ENCODE measurements at regions not wholly inside any gene's neighbourhood (a gene's known extent, or its start where the extent isn't known, plus 50 kb on each side); places are given as distances from the start of the nearest gene placed in this dataset.

- POLR2A ChIA-PET = interaction anchor here (0.6 to 1.2 kb wide), 3 partner anchors 50 to 96 kb away, joined by 3 to 10 read pairs (median 3); partner anchors contain the start of gene SLC39A10
- no peak overlapping the region for H3K4me3 ChIP-seq (ENCODE audit: low read depth, low read length)
- TF ChIP-seq CTCF (IDR thresholded peaks at IDR 0.05; ENCODE audit: insufficient read depth, low read length, missing control alignments) = no peak
- CTCF ChIA-PET = no interaction called here
- DNase-seq (ENCODE audit: low read depth, low spot score) = peak; percentile 92
Measured at GRCh38 chr2:195563857-195564512, 93.0 kb upstream of the SLC39A10 start.

- ChIA-PET CTCF (interaction anchor here (1.0 to 1.2 kb wide), 2 partner anchors 56 to 376 kb away, joined by 3 to 4 read pairs; no protein-coding TSS in a partner anchor), POLR2A (interaction anchor here (2.8 kb wide), 1 partner anchor 94 kb away, joined by 14 read pairs; the partner anchor contains the start of gene SLC39A10)
- no peak for DNase-seq (ENCODE audit: low read depth, low spot score)
- no peak for TF ChIP-seq CTCF (IDR thresholded peaks at IDR 0.05; ENCODE audit: insufficient read depth, low read length, missing control alignments)
- H3K4me3 ChIP-seq (ENCODE audit: low read depth, low read length) = no peak overlapping the region
Measured at GRCh38 chr2:195562570-195563566, 94.2 kb upstream of the SLC39A10 start.

- CTCF ChIA-PET = interaction anchor here (1.7 to 2.2 kb wide), 3 partner anchors 8 to 99 kb away, joined by 5 to 11 read pairs (median 6); no protein-coding TSS in a partner anchor
- POLR2A ChIA-PET = interaction anchor here (0.7 to 2.8 kb wide), 6 partner anchors 9 to 242 kb away, joined by 3 to 14 read pairs (median 6); partner anchors contain the start of gene SLC39A10
- peak; percentile 98 for DNase-seq (ENCODE audit: low read depth, low spot score)
- TF ChIP-seq CTCF (IDR thresholded peaks at IDR 0.05; ENCODE audit: insufficient read depth, low read length, missing control alignments) = no peak
- H3K4me3 ChIP-seq (ENCODE audit: low read depth, low read length) = no peak overlapping the region
Measured at GRCh38 chr2:195561116-195561921, 95.7 kb upstream of the SLC39A10 start.

- ChIA-PET POLR2A (interaction anchor here (0.7 to 2.8 kb wide), 6 partner anchors 10 to 241 kb away, joined by 3 to 14 read pairs (median 6); partner anchors contain the start of gene SLC39A10), CTCF (interaction anchor here (1.7 to 2.2 kb wide), 3 partner anchors 9 to 100 kb away, joined by 5 to 11 read pairs (median 6); no protein-coding TSS in a partner anchor)
- TF ChIP-seq CTCF (IDR thresholded peaks at IDR 0.05; ENCODE audit: insufficient read depth, low read length, missing control alignments) = no peak
- H3K4me3 ChIP-seq (ENCODE audit: low read depth, low read length) = no peak overlapping the region
- DNase-seq (ENCODE audit: low read depth, low spot score) = no peak
Measured at GRCh38 chr2:195560209-195560895, 96.7 kb upstream of the SLC39A10 start.

GRCh38 chr2:195559431-195559914 lies 97.6 kb upstream of the SLC39A10 start:
- peak; percentile 87 for DNase-seq (ENCODE audit: low read depth, low spot score)
- H3K4me3 ChIP-seq (ENCODE audit: low read depth, low read length) = no peak overlapping the region
- ChIA-PET POLR2A (interaction anchor here (0.7 to 1.4 kb wide), 3 partner anchors 25 to 97 kb away, joined by 3 to 6 read pairs (median 4); partner anchors contain the start of gene SLC39A10), CTCF (interaction anchor here (2.2 kb wide), 1 partner anchor 10 kb away, joined by 6 read pairs; no protein-coding TSS in a partner anchor)
- TF ChIP-seq CTCF (IDR thresholded peaks at IDR 0.05; ENCODE audit: insufficient read depth, low read length, missing control alignments) = no peak

Data from AG04449 (cell line).